Activated CD8-positive, alpha-beta T cell treated with anti-CD3 and anti-CD28 coated beads, Interleukin-2, amount 10 ng/mL, durations not matched to agents 7 days and 5 days (primary cell): ENCODE measurements at regions not wholly inside any gene's neighbourhood (a gene's known extent, or its start where the extent isn't known, plus 50 kb on each side); places are given as distances from the start of the nearest gene placed in this dataset.

Experiments
- ATAC-seq: fragments of 150-1000 bp; cut with Tn5 transposase; one replicate; pipeline ENCODE4 v1.10.0; 2021; ENCODE audit warnings: moderate library complexity
- CTCF ChIA-PET: fragments of 350-600 bp; sonication (Branson Sonifier 250); formaldehyde crosslinking; loops from one replicate; lab custom pipeline; 2021; ENCODE audit warnings: antibody characterized with exemption; lab: Charles Lee
- POLR2A ChIA-PET: fragments of 350-600 bp; sonication (Branson Sonifier 250); formaldehyde crosslinking; loops from one replicate; lab custom pipeline; 2021; ENCODE audit warnings: antibody characterized with exemption; lab: Charles Lee
- DNase-seq: peaks from one replicate; pipeline ENCODE4 v3.0.0-alpha.2; 2020
- H3K27ac Mint-ChIP-seq: one replicate; pipeline ENCODE4 v1.8.0; 2021; ENCODE audit warnings: mild to moderate bottlenecking, mixed read lengths
- H3K27me3 Mint-ChIP-seq: one replicate; pipeline ENCODE4 v1.8.0; 2021; ENCODE audit warnings: low read depth, mixed read lengths
- H3K36me3 Mint-ChIP-seq: one replicate; pipeline ENCODE4 v1.8.0; 2021; ENCODE audit warnings: low read depth, mixed read lengths
- H3K4me1 Mint-ChIP-seq: one replicate; pipeline ENCODE4 v1.8.0; 2021; ENCODE audit warnings: low read depth, mixed read lengths
- H3K4me3 Mint-ChIP-seq: one replicate; pipeline ENCODE4 v1.8.0; 2021; ENCODE audit warnings: mild to moderate bottlenecking, mixed read lengths
- H3K9me3 Mint-ChIP-seq: one replicate; pipeline ENCODE4 v1.8.0; 2022; ENCODE audit warnings: mixed read lengths; ENCODE audit not compliant: insufficient read depth

- H3K27ac Mint-ChIP-seq = no peak overlapping the region
- ChIA-PET CTCF (no interaction called here), POLR2A (no interaction called here)
- H3K36me3 Mint-ChIP-seq = no peaks in the 10 kb centered on the region
- ATAC-seq (no peak), DNase-seq (no peak)
- H3K27me3 Mint-ChIP-seq = no peaks in the 10 kb centered on the region
- H3K9me3 Mint-ChIP-seq = no peaks in the 10 kb centered on the region
- no peaks in the 10 kb centered on the region for H3K4me1 Mint-ChIP-seq
- H3K4me3 Mint-ChIP-seq = no peak overlapping the region
These were observed 111.6 kb downstream of the NR2F2 start for GRCh38 chr15:96442076-96442475.

GRCh38 chr15:96444865-96445264, 114.4 kb downstream of the NR2F2 start:
- Mint-ChIP-seq H3K4me3 (no peak overlapping the region), H3K27ac (no peak overlapping the region), H3K36me3 (no peaks in the 10 kb centered on the region), H3K27me3 (no peaks in the 10 kb centered on the region), H3K4me1 (no peaks in the 10 kb centered on the region), H3K9me3 (no peaks in the 10 kb centered on the region)
- CTCF ChIA-PET = no interaction called here
- POLR2A ChIA-PET = interaction anchor here (0.6 kb wide), 1 partner anchor 52 kb away, joined by 3 read pairs; no protein-coding TSS in a partner anchor
- ATAC-seq = no peak
- DNase-seq = no peak

GRCh38 chr15:96448923-96449322, 118.4 kb downstream of the NR2F2 start:
- Mint-ChIP-seq H3K4me1 (peaks cover 3% of the 10 kb centered on the region), H3K36me3 (no peaks in the 10 kb centered on the region), H3K9me3 (no peaks in the 10 kb centered on the region), H3K27ac (no peak overlapping the region), H3K27me3 (no peaks in the 10 kb centered on the region), H3K4me3 (no peak overlapping the region)
- POLR2A ChIA-PET = no interaction called here
- ATAC-seq = no peak
- CTCF ChIA-PET = no interaction called here
- DNase-seq = no peak

GRCh38 chr15:96457841-96458240, 127.3 kb downstream of the NR2F2 start:
- Mint-ChIP-seq H3K36me3 (no peaks in the 10 kb centered on the region), H3K27me3 (peaks cover 2% of the 10 kb centered on the region), H3K4me1 (no peaks in the 10 kb centered on the region), H3K9me3 (no peaks in the 10 kb centered on the region), H3K27ac (no peak overlapping the region), H3K4me3 (no peak overlapping the region)
- DNase-seq (no peak), ATAC-seq (no peak)
- ChIA-PET CTCF (no interaction called here), POLR2A (no interaction called here)

- H3K27ac Mint-ChIP-seq = no peak overlapping the region
- no peaks in the 10 kb centered on the region for H3K4me1 Mint-ChIP-seq
- POLR2A ChIA-PET = no interaction called here
- peaks cover 2% of the 10 kb centered on the region for H3K27me3 Mint-ChIP-seq
- CTCF ChIA-PET = no interaction called here
- H3K36me3 Mint-ChIP-seq = no peaks in the 10 kb centered on the region
- H3K9me3 Mint-ChIP-seq = no peaks in the 10 kb centered on the region
- ATAC-seq (no peak), DNase-seq (no peak)
- no peak overlapping the region for H3K4me3 Mint-ChIP-seq
These were observed 129.6 kb downstream of the NR2F2 start for GRCh38 chr15:96460106-96460505.

GRCh38 chr15:96462768-96463750, 132.6 kb downstream of the NR2F2 start:
- H3K36me3 Mint-ChIP-seq = no peaks in the 10 kb centered on the region
- H3K27ac Mint-ChIP-seq = no peak overlapping the region
- CTCF ChIA-PET = no interaction called here
- no peak overlapping the region for H3K4me3 Mint-ChIP-seq
- H3K27me3 Mint-ChIP-seq = no peaks in the 10 kb centered on the region
- H3K4me1 Mint-ChIP-seq = no peaks in the 10 kb centered on the region
- no peaks in the 10 kb centered on the region for H3K9me3 Mint-ChIP-seq
- no peak for ATAC-seq
- DNase-seq = no peak
- POLR2A ChIA-PET = no interaction called here

- Mint-ChIP-seq H3K4me1 (no peaks in the 10 kb centered on the region), H3K27ac (no peak overlapping the region), H3K4me3 (no peak overlapping the region), H3K27me3 (no peaks in the 10 kb centered on the region), H3K36me3 (no peaks in the 10 kb centered on the region), H3K9me3 (no peaks in the 10 kb centered on the region)
- no peak for DNase-seq
- ChIA-PET CTCF (no interaction called here), POLR2A (no interaction called here)
- no peak for ATAC-seq
These were observed 136.0 kb downstream of the NR2F2 start for GRCh38 chr15:96466389-96466947.

- Mint-ChIP-seq H3K4me1 (no peaks in the 10 kb centered on the region), H3K4me3 (no peak overlapping the region), H3K9me3 (no peaks in the 10 kb centered on the region), H3K27me3 (no peaks in the 10 kb centered on the region), H3K36me3 (no peaks in the 10 kb centered on the region), H3K27ac (no peak overlapping the region)
- no peak for ATAC-seq
- ChIA-PET POLR2A (no interaction called here), CTCF (no interaction called here)
- no peak for DNase-seq
These were observed 137.5 kb downstream of the NR2F2 start for GRCh38 chr15:96468036-96468435.

GRCh38 chr15:96470681-96471310, 140.3 kb downstream of the NR2F2 start:
- POLR2A ChIA-PET = no interaction called here
- DNase-seq = no peak
- no peak overlapping the region for H3K4me3 Mint-ChIP-seq
- no peak overlapping the region for H3K27ac Mint-ChIP-seq
- CTCF ChIA-PET = no interaction called here
- H3K9me3 Mint-ChIP-seq = no peaks in the 10 kb centered on the region
- H3K36me3 Mint-ChIP-seq = no peaks in the 10 kb centered on the region
- ATAC-seq = no peak
- no peaks in the 10 kb centered on the region for H3K27me3 Mint-ChIP-seq
- no peaks in the 10 kb centered on the region for H3K4me1 Mint-ChIP-seq

GRCh38 chr15:96472681-96473080, 142.2 kb downstream of the NR2F2 start:
- no peaks in the 10 kb centered on the region for H3K4me1 Mint-ChIP-seq
- no peak overlapping the region for H3K4me3 Mint-ChIP-seq
- POLR2A ChIA-PET = no interaction called here
- no peak overlapping the region for H3K27ac Mint-ChIP-seq
- CTCF ChIA-PET = interaction anchor here (0.6 kb wide), 1 partner anchor 440 kb away, joined by 3 read pairs; no protein-coding TSS in a partner anchor
- H3K27me3 Mint-ChIP-seq = no peaks in the 10 kb centered on the region
- H3K9me3 Mint-ChIP-seq = no peaks in the 10 kb centered on the region
- ATAC-seq (no peak), DNase-seq (no peak)
- no peaks in the 10 kb centered on the region for H3K36me3 Mint-ChIP-seq

GRCh38 chr15:96473556-96473955, 143.1 kb downstream of the NR2F2 start:
- Mint-ChIP-seq H3K36me3 (no peaks in the 10 kb centered on the region), H3K9me3 (no peaks in the 10 kb centered on the region), H3K27ac (no peak overlapping the region), H3K4me1 (no peaks in the 10 kb centered on the region), H3K4me3 (no peak overlapping the region), H3K27me3 (no peaks in the 10 kb centered on the region)
- ATAC-seq (no peak), DNase-seq (no peak)
- CTCF ChIA-PET = no interaction called here
- POLR2A ChIA-PET = no interaction called here

GRCh38 chr15:96474231-96474664, 143.7 kb downstream of the NR2F2 start:
- H3K27me3 Mint-ChIP-seq = no peaks in the 10 kb centered on the region
- ChIA-PET CTCF (no interaction called here), POLR2A (no interaction called here)
- no peaks in the 10 kb centered on the region for H3K36me3 Mint-ChIP-seq
- H3K4me1 Mint-ChIP-seq = no peaks in the 10 kb centered on the region
- DNase-seq (no peak), ATAC-seq (no peak)
- no peaks in the 10 kb centered on the region for H3K9me3 Mint-ChIP-seq
- H3K27ac Mint-ChIP-seq = no peak overlapping the region
- no peak overlapping the region for H3K4me3 Mint-ChIP-seq
